ENCODE measurements at regions not wholly inside any gene's neighbourhood (a gene's known extent, or its start where the extent isn't known, plus 50 kb on each side); places are given as distances from the start of the nearest gene placed in this dataset.

DNA sequence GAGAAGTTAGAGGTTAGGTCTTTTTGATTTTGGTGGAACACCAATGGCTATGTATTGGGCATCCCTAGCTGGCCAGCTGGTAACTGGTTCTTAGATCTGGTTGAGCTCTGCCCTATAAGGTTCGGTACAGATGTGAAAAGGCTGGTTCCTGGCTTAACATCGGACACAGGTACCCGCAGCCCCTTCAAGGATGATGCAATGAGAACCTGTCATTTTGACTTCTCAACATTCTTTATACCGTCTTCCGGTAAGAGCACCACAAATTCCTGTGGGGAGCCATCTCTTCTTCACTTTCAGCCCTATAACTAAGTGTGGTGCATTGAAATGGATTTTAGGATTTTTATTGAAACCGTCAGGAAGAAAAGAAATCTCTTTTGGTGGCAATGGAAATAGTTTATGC lies 222.8 kb downstream of the ADAMTS9 start:
- no peak for ATAC-seq (replicated peaks)

DNA sequence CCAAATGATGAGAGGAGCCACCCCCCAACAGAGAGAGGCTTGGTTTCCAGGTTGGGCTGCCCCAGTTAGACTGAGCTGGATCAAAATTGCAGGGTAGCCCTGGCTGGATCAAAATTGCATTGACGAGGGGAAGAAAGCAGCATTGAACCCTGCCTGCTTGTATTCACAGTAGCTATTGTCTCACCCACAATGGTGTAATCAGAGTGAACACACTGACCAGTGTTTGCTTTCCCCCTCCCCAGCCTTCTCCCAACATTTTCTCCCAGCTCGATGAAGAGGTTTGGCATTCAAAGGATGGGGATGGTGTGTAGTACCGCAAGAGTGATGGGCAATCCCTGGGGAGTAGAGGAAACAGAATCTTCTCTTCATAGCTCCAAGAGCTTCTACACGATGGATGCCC lies 223.8 kb downstream of the ADAMTS9 start:
- H3K27ac Mint-ChIP-seq = no peak overlapping the region
- no peaks in the 10 kb centered on the region for H3K36me3 Mint-ChIP-seq
- H3K27me3 Mint-ChIP-seq = peaks cover 16 to 32% of the 10 kb centered on the region in 2 donors
- ATAC-seq (replicated peaks) (no peak), DNase-seq (no peak)
- peaks cover 2 to 7% of the 10 kb centered on the region in 2 donors for H3K4me1 Mint-ChIP-seq
- H3K4me3 Mint-ChIP-seq = no peak overlapping the region
- H3K9me3 Mint-ChIP-seq = no peaks in the 10 kb centered on the region

More for the DNA sequence above, 222.8 kb downstream of the ADAMTS9 start:
- Mint-ChIP-seq H3K4me1 (peaks cover 2 to 7% of the 10 kb centered on the region in 2 donors), H3K4me3 (no peak overlapping the region), H3K9me3 (no peaks in the 10 kb centered on the region), H3K27ac (no peak overlapping the region), H3K36me3 (no peaks in the 10 kb centered on the region), H3K27me3 (peaks cover 18 to 35% of the 10 kb centered on the region in 2 donors)
- no peak for DNase-seq

DNA sequence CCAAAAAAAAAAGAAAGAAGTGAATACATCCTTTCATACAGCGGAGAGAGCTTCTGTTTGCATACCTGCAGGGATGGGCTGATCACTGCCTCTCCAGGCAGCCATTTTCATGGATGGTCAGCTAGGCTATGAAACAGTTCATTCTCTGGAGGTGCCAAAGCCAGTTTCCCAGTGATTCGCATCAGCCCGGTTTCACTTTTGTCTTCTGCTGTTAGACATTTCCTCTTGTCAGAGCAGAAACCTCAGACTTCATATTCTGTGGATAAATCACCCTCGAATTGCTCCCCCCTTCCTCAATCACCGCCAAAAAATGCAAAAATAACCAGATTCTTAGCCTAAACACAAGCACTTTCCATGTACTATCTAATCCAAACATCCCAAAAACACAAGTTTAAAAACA lies 225.6 kb downstream of the ADAMTS9 start:
- H3K36me3 Mint-ChIP-seq = no peaks in the 10 kb centered on the region
- no peak for DNase-seq
- peaks cover 2 to 7% of the 10 kb centered on the region in 2 donors for H3K4me1 Mint-ChIP-seq
- H3K9me3 Mint-ChIP-seq = no peaks in the 10 kb centered on the region
- H3K27me3 Mint-ChIP-seq = peaks cover 16 to 19% of the 10 kb centered on the region in 2 donors
- no peak overlapping the region for H3K27ac Mint-ChIP-seq
- no peak overlapping the region for H3K4me3 Mint-ChIP-seq
- ATAC-seq (replicated peaks) = no peak

DNA sequence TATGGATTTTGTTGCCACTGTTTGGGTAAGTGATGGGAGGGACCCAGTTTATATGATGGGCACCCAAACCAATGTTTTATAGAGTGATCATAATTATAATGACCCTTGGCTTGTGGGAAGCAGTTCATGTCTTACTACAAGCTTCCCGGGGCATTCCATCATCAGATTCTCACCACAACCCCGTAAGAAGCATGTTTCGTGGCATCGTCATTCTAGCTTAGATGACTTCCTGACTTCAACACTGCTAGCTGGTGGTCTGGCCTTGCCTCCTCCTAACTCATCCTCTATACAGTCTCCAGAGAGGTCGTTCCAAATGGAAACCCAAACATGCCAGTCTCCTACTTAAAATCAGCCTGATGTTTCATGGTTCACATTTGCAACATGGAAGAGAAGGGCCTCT lies 226.9 kb downstream of the ADAMTS9 start:
- H3K27me3 Mint-ChIP-seq = peaks cover 14 to 17% of the 10 kb centered on the region in 2 donors

DNA sequence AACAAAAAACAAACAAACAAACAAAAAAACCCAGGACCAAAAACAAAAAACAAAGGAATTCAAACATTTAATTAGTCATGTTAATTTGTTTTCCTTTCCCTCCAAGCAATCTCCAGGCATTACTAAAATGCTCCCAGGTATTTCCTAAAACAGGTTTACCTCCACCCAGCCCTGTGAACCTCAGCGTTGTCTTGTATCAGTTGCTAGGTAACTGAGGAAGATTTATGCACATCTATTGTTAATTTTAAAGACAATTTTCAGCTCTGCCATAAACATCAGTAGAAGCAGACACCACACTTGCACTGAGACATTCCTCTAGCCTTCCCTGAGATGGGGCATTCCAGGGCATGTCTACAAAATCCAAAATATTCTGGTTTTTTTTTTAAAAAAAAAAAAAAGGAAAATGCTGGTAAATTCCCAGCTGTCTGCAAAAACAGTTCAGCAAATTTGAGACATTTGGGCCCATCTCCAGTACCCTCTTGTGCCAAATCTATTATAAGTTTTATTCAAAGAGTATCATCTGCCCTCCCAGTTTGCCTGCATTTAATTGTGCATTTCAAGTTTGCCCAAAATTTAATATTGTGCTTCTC lies 227.6 kb downstream of the ADAMTS9 start:
- Mint-ChIP-seq H3K4me1 (peaks cover 2 to 7% of the 10 kb centered on the region in 2 donors), H3K9me3 (no peaks in the 10 kb centered on the region), H3K4me3 (no peak overlapping the region), H3K36me3 (no peaks in the 10 kb centered on the region), H3K27ac (no peak overlapping the region), H3K27me3 (peaks cover 11 to 17% of the 10 kb centered on the region in 2 donors)
- ATAC-seq (replicated peaks) (no peak), DNase-seq (no peak)

More for the DNA sequence above, 226.9 kb downstream of the ADAMTS9 start:
- Mint-ChIP-seq H3K4me1 (peaks cover 2 to 7% of the 10 kb centered on the region in 2 donors), H3K9me3 (no peaks in the 10 kb centered on the region), H3K27ac (no peak overlapping the region), H3K4me3 (no peak overlapping the region), H3K36me3 (no peaks in the 10 kb centered on the region)
- DNase-seq = no peak
- no peak for ATAC-seq (replicated peaks)

DNA sequence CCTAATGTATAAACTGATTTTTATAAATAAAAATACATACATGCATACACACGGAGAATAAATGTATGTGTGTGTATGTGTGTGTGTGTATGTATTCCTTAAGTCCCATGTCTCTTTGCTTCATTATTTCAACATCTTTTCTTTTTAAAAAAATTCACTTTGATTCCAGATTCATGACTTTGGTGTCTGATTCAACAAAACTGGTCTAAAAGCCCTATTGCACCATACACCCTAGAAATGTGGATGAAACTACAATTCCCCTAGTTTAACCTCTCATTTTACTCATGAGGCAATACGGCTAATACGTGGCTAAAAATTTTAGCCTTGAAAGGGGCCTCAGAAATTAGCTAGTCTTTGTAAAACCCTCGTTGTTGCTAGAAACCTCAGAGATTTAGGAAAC lies 228.1 kb downstream of the ADAMTS9 start:
- Mint-ChIP-seq H3K27ac (no peak overlapping the region), H3K4me3 (no peak overlapping the region), H3K27me3 (peaks cover 11 to 17% of the 10 kb centered on the region in 2 donors), H3K4me1 (peaks cover 2 to 7% of the 10 kb centered on the region in 2 donors), H3K9me3 (no peaks in the 10 kb centered on the region), H3K36me3 (no peaks in the 10 kb centered on the region)
- DNase-seq (no peak), ATAC-seq (replicated peaks) (no peak)

DNA sequence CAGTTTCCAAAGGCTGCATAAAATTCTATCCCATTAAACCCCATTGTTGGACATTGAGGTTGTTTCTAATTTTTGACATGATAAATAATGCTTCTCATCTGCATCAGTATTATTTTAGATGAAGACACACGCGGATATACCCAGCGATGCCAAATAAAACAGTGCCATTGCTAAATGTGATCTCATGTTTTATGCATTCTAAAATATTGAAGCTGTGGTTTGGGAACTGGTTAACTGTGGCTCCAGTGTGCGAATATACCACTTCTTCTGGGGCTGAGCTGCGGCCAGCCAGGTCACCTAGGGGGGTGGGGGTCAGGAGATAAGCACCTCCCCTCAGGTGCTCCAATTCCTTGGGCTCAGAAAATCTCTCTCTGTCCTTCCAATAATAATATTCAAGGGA lies 230.0 kb downstream of the ADAMTS9 start:
- Mint-ChIP-seq H3K27ac (no peak overlapping the region), H3K27me3 (peaks cover 11% of the 10 kb centered on the region in 2 donors), H3K36me3 (no peaks in the 10 kb centered on the region), H3K9me3 (no peaks in the 10 kb centered on the region), H3K4me1 (peaks cover 2 to 7% of the 10 kb centered on the region in 2 donors), H3K4me3 (no peak overlapping the region)
- DNase-seq = no peak
- no peak for ATAC-seq (replicated peaks)

DNA sequence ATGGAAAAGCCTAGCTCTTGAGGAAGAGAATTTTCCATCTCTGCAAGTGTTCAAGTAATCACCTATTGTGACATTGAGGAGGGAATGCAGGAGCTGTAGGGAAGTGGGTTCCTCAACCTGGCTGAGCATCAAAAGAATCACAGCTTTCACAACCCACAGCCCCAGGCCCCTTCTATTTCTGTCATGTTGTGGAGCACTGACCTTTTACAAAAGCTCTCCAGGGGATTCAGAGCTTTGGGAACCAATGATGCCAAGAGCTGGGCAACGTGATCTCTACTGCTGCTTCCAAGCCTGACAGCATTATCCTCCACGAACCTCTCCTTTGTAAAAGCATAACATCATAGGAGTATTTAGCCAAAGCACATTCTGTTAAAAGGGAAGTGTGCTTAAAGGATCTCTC lies 231.1 kb downstream of the ADAMTS9 start:
- DNase-seq = no peak
- Mint-ChIP-seq H3K27ac (no peak overlapping the region), H3K4me1 (no peaks in the 10 kb centered on the region), H3K27me3 (peaks cover 4 to 9% of the 10 kb centered on the region in 2 donors), H3K9me3 (no peaks in the 10 kb centered on the region), H3K4me3 (no peak overlapping the region), H3K36me3 (no peaks in the 10 kb centered on the region)
- no peak for ATAC-seq (replicated peaks)

DNA sequence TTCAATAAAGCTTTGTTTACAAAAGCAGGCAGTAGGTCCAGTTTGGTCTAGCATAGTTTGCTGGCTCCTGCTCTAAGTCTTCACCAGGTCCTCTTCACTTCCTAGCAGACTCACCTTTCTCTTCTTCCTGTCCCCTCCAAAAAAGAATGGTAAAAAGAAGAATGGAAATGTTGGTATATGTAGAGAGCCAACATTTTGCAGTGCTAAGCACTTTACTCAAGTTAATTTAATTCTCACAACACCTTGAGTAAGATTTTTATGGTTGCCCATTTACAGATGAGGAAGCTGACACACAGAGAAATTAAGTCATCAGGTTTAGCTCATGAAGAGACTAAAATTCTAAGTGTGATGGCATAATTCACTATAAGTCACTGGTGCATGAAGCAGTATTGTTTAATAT lies 230.1 kb upstream of the PRICKLE2 start:
- H3K4me3 Mint-ChIP-seq = no peak overlapping the region
- H3K9me3 Mint-ChIP-seq = no peaks in the 10 kb centered on the region
- no peak for DNase-seq
- H3K36me3 Mint-ChIP-seq = no peaks in the 10 kb centered on the region
- H3K27me3 Mint-ChIP-seq = peaks cover 5 to 11% of the 10 kb centered on the region in 2 donors
- ATAC-seq (replicated peaks) = no peak
- no peaks in the 10 kb centered on the region for H3K4me1 Mint-ChIP-seq
- H3K27ac Mint-ChIP-seq = no peak overlapping the region

DNA sequence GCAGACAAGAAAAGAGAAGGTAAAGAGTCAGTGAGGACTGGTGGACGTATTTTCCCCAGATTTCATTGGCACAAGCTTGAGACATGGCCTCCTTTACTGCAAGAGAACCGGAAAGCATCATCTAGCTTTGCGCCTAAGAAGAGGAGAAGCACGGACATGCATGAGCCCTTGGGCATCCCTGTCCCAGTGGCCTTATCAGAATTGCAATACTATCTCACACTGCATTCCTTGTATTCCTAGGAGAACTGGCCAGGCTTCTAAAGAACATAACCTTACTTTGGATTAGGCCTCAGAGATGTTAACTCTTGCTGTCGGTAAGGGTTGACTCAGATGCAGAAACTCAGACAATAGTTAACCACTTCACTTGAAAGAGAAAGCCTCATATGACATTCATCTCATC lies 229.5 kb upstream of the PRICKLE2 start:
- Mint-ChIP-seq H3K4me3 (no peak overlapping the region), H3K9me3 (no peaks in the 10 kb centered on the region), H3K27me3 (peaks cover 5 to 11% of the 10 kb centered on the region in 2 donors), H3K4me1 (no peaks in the 10 kb centered on the region), H3K27ac (no peak overlapping the region), H3K36me3 (no peaks in the 10 kb centered on the region)
- ATAC-seq (replicated peaks) (no peak), DNase-seq (no peak)

DNA sequence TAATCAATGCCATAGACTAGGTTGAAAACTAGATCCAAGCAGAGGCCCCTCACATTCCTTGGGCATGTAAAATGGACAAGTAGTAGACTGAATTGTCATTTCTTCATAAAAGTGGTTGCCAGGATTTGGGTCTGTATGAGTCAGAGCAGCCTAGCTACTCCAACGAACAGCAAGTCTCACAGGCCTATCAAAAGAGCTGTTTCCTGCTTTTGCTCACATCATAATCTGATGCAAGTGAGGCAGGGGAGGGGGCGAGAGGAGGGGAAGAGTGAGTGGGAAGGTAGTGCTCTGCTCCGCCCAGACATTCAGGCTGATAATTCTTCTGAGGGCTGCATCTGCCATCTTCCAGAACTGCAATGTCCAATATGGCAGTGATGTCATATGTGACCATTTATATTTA lies 228.9 kb upstream of the PRICKLE2 start:
- Mint-ChIP-seq H3K4me1 (no peaks in the 10 kb centered on the region), H3K27ac (no peak overlapping the region), H3K27me3 (peaks cover 6 to 12% of the 10 kb centered on the region in 2 donors), H3K36me3 (no peaks in the 10 kb centered on the region), H3K9me3 (no peaks in the 10 kb centered on the region), H3K4me3 (no peak overlapping the region)
- ATAC-seq (replicated peaks) = no peak
- DNase-seq = no peak

DNA sequence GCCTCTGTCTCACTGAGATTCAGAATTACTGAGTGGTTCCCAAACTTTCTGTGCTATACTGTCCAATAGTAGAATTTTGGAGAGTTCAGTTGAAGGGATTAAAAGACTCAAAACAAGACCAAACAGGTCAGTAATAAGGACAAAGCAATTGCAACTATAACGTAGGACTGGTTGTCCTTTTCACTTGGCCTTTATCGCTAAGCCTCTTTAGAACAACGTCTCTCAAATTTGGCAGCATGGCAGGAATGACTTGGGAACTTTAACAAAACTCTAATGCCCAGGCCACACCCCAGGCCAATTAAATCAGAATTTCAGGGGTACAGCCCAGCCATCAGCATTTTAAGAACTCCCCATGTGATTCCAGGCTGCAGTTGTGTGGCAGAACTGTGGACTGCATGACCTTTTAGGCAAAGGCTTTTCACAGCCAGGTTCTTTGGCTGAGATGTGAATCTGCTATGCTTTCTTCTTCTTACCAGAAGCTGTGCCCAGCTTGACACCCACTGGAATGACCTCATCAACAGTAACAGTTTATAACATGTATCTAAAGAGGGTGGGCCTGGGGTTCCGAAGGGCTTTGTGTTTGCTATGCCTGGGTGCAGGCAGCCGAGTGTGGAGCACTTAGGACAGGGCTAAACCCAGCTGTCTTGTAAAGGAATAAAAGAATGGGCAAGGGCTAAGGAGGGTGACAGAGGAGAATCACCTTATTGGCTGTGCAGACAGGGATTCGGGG lies 226.2 kb upstream of the PRICKLE2 start:
- no peak for DNase-seq
- Mint-ChIP-seq H3K4me1 (no peaks in the 10 kb centered on the region), H3K36me3 (no peaks in the 10 kb centered on the region), H3K4me3 (no peak overlapping the region), H3K27ac (no peak overlapping the region), H3K27me3 (peaks cover 21 to 24% of the 10 kb centered on the region in 2 donors), H3K9me3 (no peaks in the 10 kb centered on the region)
- no peak for ATAC-seq (replicated peaks)

DNA sequence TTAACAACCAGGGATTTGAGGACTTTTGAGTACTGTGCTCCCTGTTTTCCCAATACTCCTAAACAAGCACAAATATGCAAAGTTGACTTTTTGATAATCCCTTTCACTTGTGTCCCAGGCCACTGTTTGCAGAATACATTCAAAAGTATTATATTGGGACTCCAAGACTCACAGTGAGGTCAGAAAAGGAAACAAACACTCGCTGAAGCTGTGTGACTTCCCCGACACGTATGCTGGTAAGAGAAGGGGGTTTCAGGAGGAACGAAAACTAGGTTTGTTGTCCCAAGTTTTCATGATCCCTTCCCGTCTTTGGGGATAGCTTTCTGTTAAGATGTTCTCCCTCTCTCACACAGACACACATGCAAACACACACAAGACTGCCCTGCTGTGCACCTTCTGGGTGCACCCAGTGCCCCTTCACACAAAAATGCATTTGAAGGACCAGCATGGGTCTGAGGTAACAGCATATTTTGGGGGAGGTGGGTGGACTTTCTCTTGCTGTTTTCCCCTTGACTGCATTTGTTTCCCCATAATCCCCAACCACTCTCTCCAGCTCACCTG lies 225.2 kb upstream of the PRICKLE2 start:
- no peak for DNase-seq
- Mint-ChIP-seq H3K9me3 (no peaks in the 10 kb centered on the region), H3K27me3 (peaks cover 28 to 34% of the 10 kb centered on the region in 2 donors), H3K36me3 (no peaks in the 10 kb centered on the region), H3K27ac (no peak overlapping the region), H3K4me1 (peaks cover 0 to 2% of the 10 kb centered on the region in 2 donors), H3K4me3 (no peak overlapping the region)
- no peak for ATAC-seq (replicated peaks)

DNA sequence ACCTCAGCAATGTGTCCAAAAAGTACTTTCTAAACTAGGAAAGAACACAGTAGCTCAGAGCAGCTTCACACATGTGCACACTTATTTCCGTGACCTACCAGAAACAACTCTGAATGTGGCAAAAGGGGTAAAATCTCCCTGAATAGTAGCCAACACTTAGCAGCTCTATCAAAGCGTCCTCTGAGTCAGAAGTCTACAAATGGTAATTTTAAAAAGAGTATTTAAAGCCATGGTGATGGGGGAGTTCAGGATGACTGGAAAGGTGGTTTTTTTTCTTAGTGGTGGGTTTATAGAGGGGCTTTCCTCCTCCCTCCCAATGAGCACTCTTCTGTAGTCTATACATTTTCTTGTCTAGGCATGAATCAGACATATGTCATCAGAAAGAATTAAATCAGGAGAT lies 223.8 kb upstream of the PRICKLE2 start:
- ATAC-seq (replicated peaks) = no peak
- Mint-ChIP-seq H3K9me3 (no peaks in the 10 kb centered on the region), H3K27ac (no peak overlapping the region), H3K4me1 (peaks cover 0 to 2% of the 10 kb centered on the region in 2 donors), H3K36me3 (no peaks in the 10 kb centered on the region), H3K27me3 (peaks cover 34 to 44% of the 10 kb centered on the region in 2 donors), H3K4me3 (no peak overlapping the region)
- DNase-seq = no peak

DNA sequence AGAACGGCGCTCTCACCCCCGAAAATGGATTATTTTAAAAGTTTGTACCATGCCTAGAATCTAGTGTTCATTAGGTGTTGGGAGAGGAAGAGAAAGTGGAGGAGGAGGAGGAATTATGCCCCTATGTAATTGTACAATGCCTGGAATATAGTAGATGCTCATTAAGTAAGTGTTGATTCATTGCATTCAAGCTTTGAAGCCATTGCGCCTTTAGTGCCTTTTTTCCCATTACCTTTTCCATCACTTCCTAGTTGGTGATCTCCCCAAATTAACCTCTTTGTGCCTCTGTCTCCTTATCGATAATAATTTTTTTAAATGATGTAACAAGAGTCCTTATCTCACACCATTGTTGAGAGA lies 220.7 kb upstream of the PRICKLE2 start:
- no peak overlapping the region for H3K4me3 Mint-ChIP-seq
- no peaks in the 10 kb centered on the region for H3K9me3 Mint-ChIP-seq
- DNase-seq (no peak), ATAC-seq (replicated peaks) (no peak)
- no peaks in the 10 kb centered on the region for H3K36me3 Mint-ChIP-seq
- H3K27ac Mint-ChIP-seq = no peak overlapping the region
- peaks cover 0 to 2% of the 10 kb centered on the region in 2 donors for H3K4me1 Mint-ChIP-seq
- H3K27me3 Mint-ChIP-seq = peaks cover 50 to 71% of the 10 kb centered on the region in 2 donors

All from stimulated activated naive B cell treated with anti-CD40 and anti-IgM and Interleukin-4, amounts not matched to agents 10 μg/mL and 1 μg/mL and 100 μg/mL, for 72 hours (primary cell).